Parathyroid adenoma (tissue), 2 donors: ENCODE measurements at regions not wholly inside any gene's neighbourhood (a gene's known extent, or its start where the extent isn't known, plus 50 kb on each side); places are given as distances from the start of the nearest gene placed in this dataset.

Experiments
- H2AFZ ChIP-seq: fragments of 300-600 bp; sonication (generic); one replicate; pipeline ENCODE4 v1.7.0; 2017; ENCODE audit warnings: antibody characterized with exemption, mild to moderate bottlenecking
- H3K27ac ChIP-seq: fragments of 300-600 bp; sonication (generic); one replicate; pipeline ENCODE4 v1.7.0; 2017
- H3K27me3 ChIP-seq: fragments of 300-600 bp; sonication (generic); one replicate; pipeline ENCODE4 v1.7.0; 2017; ENCODE audit warnings: low read length; ENCODE audit not compliant: control insufficient read depth, insufficient read depth
- H3K36me3 ChIP-seq: fragments of 300-600 bp; sonication (generic); one replicate; pipeline ENCODE4 v1.7.0; 2017; ENCODE audit warnings: low read length; ENCODE audit not compliant: control insufficient read depth, insufficient read depth
- H3K4me1 ChIP-seq: fragments of 300-600 bp; sonication (generic); one replicate; pipeline ENCODE4 v1.7.0; 2017; ENCODE audit warnings: control low read depth
- H3K4me2 ChIP-seq: fragments of 300-600 bp; sonication (generic); one replicate; pipeline ENCODE4 v1.7.0; 2017; ENCODE audit warnings: low read length
- H3K4me3 ChIP-seq: fragments of 300-600 bp; sonication (generic); one replicate; pipeline ENCODE4 v1.7.0; 2017; ENCODE audit warnings: low read depth, low read length
- H3K79me2 ChIP-seq: fragments of 300-600 bp; sonication (generic); one replicate; pipeline ENCODE4 v1.7.0; 2017; ENCODE audit warnings: control low read depth
- H3K9ac ChIP-seq: fragments of 300-600 bp; sonication (generic); one replicate; pipeline ENCODE4 v1.7.0; 2017; ENCODE audit warnings: mild to moderate bottlenecking
- H3K9me3 ChIP-seq: fragments of 300-600 bp; sonication (generic); one replicate; pipeline ENCODE4 v1.7.0; 2017; ENCODE audit warnings: low read length; ENCODE audit not compliant: control insufficient read depth
- CTCF ChIP-seq: fragments of 300-600 bp; sonication (generic); IDR thresholded peaks from one replicate; pipeline ENCODE4 v1.7.0; 2017; ENCODE audit warnings: antibody characterized with exemption, mild to moderate bottlenecking
- donor health status: primary hyperparathyroidism.

DNA sequence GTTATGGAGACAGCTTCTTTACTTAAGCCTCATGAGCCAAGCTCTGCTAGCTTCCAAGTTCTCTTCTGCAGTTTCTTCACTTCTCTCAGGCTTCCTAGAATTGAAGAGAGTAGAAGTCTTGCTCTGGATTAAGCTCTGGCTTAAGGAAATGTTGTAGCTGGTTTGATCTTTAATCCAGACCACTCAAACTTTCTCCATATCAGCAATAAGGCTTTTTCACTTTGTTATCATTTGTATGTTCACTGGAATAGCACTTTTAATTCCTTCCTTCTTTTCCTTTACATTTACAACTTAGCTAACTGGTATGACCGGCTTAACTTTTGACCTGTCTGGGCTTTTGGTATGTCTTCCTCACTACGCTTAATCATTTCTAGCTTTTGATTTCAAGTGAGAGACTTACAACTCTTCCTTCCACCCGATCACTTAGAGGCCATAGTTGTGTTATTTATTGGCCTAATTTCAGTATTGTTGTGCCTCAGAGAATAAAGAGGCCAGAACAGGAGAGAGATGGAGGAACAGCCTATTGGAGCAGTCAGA is 236.6 kb upstream of the BMP2 start:
- no peak overlapping the region for H3K9ac ChIP-seq
- TF ChIP-seq CTCF: no peak
- H3K4me2 ChIP-seq: no peak overlapping the region
- peaks cover 2% of the 10 kb centered on the region for H3K27me3 ChIP-seq
- H3K4me3 ChIP-seq: no peak overlapping the region
- no peaks in the 10 kb centered on the region for H3K36me3 ChIP-seq
- no peaks in the 10 kb centered on the region for H3K79me2 ChIP-seq
- no peaks in the 10 kb centered on the region for H3K9me3 ChIP-seq
- no peak overlapping the region for H2AFZ ChIP-seq
- H3K4me1 ChIP-seq: no peaks in the 10 kb centered on the region
- no peak overlapping the region for H3K27ac ChIP-seq

GRCh38 chr20:6530254-6530653 is 237.2 kb upstream of the BMP2 start:
- no peak for TF ChIP-seq CTCF
- H3K27me3 ChIP-seq: peaks cover 1% of the 10 kb centered on the region
- no peak overlapping the region for H3K4me2 ChIP-seq
- H2AFZ ChIP-seq: no peak overlapping the region
- no peak overlapping the region for H3K27ac ChIP-seq
- H3K4me1 ChIP-seq: no peaks in the 10 kb centered on the region
- no peaks in the 10 kb centered on the region for H3K79me2 ChIP-seq
- no peak overlapping the region for H3K9ac ChIP-seq
- H3K36me3 ChIP-seq: no peaks in the 10 kb centered on the region
- no peak overlapping the region for H3K4me3 ChIP-seq
- H3K9me3 ChIP-seq: no peaks in the 10 kb centered on the region

GRCh38 chr20:6525447-6526303 is 241.8 kb upstream of the BMP2 start:
- no peak overlapping the region for H3K4me2 ChIP-seq
- no peak for TF ChIP-seq CTCF
- H3K9ac ChIP-seq: no peak overlapping the region
- no peaks in the 10 kb centered on the region for H3K27me3 ChIP-seq
- H3K4me3 ChIP-seq: no peak overlapping the region
- no peaks in the 10 kb centered on the region for H3K4me1 ChIP-seq
- H3K36me3 ChIP-seq: no peaks in the 10 kb centered on the region
- H3K9me3 ChIP-seq: peaks cover 4% of the 10 kb centered on the region
- no peak overlapping the region for H3K27ac ChIP-seq
- no peak overlapping the region for H2AFZ ChIP-seq
- H3K79me2 ChIP-seq: no peaks in the 10 kb centered on the region

- no peak for TF ChIP-seq CTCF
- Histone ChIP-seq H2AFZ (no peak overlapping the region), H3K4me3 (no peak overlapping the region), H3K27ac (no peak overlapping the region), H3K9ac (no peak overlapping the region), H3K9me3 (peaks cover 4% of the 10 kb centered on the region), H3K4me1 (no peaks in the 10 kb centered on the region), H3K36me3 (no peaks in the 10 kb centered on the region), H3K27me3 (no peaks in the 10 kb centered on the region), H3K79me2 (no peaks in the 10 kb centered on the region), H3K4me2 (no peak overlapping the region)
Measured at GRCh38 chr20:6524305-6524704, 243.2 kb upstream of the BMP2 start.
